Activated T-cell treated with anti-CD3 and anti-CD28 coated beads for 4 hours (primary cell): ENCODE measurements at regions not wholly inside any gene's neighbourhood (a gene's known extent, or its start where the extent isn't known, plus 50 kb on each side); places are given as distances from the start of the nearest gene placed in this dataset.

Experiments
- DNase-seq: peaks from one replicate; pipeline ENCODE4 v3.0.0-alpha.2; 2020

DNA sequence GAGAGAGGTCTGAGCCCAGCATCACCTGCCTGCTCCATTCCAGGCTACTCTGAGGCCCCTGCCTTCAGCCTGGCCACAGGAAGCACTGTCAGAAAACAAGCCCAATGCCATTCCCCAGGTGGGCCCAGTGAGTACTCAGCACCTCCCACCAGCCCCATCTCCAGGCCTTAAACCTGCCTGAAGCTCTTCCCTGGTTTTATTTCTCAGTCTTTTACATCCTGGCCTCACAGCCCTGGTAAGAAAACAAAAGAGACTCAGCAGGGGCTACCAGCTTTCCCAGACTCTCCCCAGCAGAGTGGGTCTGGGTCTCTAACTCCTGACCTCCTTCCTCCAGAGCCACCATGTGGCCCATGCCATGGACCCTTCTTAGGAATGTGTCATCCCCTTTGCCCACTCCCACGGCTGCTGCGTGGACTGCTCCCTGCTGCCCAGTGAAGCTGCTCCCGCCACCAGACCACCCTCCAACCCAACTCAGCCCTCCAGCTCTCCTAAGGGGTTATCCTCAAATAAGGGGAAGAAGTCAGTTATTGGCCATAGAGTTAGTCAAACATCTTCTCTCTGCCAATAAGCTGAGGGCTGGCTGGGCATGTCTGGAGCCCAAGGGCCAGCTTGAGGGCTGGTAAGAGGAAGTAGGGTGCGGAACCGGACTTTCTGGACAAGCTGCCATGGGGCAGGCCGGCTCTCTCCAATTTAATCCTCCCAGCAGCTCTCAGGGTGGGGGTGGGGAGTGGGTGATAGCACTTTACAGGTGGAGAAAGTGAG is 116.7 kb upstream of the LINGO1 start:
- DNase-seq, result no peak

DNA sequence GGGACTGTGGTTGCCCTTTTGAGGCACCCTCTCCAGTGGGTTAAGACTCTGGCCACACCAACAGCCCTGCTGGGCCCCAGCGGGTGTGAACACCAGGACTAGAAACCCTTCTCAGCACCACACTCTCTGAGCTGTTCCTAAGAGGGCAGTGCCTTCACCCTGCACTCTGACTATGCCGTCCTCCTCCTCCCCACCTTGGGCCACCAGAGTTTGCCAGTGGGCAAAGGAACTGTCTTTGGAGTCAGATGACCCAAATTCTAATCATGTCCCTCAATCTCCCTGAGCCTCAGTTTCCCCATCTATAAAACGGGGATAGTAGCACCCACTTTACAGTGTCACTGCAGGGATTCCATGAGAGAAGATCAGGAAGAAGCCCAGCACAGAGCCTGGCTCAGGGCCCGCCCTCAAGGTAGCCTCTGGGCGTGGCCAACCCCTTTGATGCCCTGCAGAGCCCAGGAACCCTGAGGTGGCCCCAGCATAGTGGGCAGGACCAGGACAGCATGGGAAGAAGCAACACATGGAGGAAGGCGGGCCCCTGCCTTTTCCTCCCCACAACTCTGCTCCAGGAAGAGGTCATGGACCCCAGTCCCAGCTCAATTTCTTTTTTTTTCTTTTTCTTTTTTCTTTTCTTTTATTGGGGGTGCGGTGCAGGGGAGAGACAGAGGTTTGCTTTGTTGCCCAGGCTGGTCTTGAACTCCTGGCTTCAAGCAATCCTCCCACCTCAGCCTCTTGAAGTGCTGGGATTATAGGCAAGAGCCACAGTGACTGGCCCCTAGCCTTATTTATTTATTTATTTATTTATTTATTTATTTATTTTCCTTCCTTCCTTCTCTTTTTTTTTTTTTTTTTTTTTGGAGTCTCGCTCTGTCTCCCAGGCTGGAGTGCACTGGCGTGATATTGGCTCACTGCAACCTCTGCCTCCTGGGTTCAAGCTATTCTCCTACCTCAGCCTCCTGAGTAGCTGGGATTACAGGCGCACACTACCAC is 115.7 kb upstream of the LINGO1 start:
- DNase-seq, result no peak

DNA sequence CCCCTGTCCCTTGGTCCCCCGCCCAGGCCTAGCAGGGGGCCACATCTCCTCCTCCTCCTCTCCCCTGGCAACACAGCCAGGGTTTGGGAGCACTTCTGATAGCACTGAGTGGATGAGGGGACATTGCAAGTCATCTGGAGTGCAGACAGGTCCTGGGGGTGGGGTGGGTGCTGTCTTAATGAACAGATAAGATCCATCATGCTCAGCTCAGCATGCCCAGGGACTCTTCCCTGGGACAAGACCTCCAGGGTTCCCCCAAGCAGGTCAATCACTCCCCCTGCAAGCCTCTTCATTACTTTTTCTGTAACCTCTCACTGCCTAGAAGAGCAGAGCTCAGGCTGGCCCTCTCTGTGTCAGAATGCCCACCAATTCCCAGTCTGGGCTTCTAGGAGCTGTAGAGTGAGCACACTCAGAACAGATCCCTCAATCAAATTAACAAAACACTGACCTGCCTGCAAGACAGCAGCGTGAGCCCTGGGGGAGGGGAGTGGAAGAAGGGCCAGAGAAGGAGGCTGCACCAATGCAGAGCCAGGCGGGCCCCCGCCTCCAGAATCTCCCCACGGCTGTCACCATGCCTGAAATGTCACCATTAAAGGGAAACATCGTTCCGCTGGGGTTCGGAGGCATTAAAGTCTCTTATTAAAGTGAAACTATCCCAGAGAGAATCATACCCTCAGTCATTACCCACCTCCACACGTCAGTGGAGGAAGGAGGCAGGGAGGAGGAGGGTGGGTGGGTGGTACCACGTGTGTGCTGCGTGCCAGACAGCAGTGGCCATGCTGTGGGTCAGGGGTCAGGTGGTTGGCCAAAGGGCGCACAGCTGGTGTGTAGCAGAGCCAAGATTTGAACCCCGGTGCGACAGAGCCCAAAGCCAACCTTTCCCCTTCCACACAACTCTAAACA is 114.7 kb upstream of the LINGO1 start:
- DNase-seq, result no peak

DNA sequence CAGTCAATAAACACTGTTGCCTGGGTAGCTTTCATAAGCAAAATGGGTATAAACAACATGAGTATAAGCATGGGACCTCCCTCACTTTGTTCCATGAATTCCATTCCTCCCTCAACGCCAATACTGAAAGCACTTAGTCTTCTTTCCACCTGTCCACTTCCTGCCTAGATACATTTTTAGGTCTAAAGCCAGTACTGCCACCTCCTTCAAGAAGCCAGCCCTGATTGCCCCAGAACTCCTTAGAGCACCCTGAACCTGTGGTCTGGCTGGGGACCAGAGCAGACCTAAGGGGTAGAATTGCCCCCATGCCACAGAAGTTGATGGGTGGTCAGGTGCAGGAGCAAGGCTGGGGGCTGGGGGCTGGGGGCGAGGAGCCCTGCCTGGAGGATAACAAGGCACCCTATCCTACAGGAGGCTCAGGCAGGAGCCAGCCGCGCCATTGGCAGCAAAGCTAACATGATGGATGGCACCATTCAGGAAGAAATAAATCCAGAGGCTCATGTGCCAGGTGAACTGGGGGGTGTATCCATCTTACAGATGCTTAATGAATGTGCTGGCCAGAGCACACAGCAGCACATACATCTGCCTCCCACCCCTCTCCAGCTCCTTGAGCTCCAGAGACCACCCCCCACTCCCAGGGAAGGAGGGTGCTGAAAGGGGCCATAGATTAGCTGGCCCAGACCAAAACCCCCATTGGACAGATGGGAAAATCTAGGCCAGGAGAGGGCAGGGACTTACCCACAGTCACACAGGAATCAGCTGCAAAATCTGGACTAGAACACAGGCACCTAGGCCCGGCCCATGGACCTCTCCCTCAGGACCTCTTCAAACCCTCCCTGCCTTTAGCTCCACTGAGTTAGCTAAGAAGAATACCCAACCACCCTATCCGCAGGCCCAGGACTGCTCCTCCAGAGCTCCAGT is 113.8 kb upstream of the LINGO1 start:
- DNase-seq, result no peak

DNA sequence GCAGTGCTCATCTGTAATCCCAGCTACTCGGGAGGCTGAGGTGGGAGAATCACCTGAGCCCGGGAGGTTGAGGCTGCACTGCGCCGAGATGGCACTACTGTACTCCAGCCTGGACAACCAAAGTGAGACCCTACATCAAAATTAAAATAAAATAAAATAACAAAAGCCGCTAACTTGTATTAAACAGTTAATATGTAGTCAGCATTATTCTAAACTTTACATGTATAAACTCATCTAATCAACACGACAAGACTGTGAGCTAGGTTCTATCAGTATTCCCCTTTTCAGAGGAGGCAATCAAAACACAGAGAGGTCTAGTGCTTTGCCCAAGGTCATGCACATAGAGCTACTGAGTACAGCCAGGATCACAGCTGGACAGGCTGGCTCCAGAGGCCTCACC is 111.7 kb upstream of the LINGO1 start:
- no peak for DNase-seq

DNA sequence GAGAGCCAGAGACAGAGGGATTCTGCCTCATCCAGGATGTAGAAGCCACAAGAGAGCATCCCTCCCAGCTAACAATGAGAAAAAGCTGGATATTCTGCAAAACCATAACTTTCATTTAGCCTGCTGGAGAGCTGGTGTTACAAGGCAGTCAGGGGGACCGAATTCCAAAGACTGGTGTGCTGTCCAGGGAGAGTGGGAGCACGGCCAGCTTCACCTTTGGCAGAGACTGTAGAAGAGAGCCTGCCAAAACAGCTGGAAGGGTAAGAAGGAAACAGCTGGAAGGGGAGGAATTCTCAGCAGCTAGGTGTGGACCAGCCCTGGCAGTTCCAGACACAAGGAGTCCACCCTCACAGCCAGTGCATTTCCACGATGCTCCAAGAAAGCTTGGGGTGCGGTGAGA is 109.9 kb upstream of the LINGO1 start:
- no peak for DNase-seq

DNA sequence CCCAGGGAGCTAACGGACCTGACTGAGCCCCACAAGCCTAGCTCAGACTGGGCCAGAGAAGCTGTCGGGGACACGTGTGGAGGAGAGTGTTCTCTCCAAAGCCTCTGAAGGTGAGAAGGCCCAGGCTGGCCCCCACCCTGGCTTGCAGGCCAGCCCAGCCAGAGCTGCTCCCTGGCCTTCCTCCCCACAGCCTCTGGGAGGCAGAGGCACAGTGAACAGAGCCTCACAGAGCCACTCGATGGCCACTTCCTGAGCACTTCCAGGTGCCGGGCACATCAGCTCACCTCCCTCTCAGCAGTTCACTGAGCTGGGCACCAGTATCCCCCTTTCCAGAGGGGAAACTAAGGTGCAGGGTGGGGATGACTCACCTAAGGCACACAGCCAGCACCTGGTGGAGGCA is 109.4 kb upstream of the LINGO1 start:
- no peak for DNase-seq

DNA sequence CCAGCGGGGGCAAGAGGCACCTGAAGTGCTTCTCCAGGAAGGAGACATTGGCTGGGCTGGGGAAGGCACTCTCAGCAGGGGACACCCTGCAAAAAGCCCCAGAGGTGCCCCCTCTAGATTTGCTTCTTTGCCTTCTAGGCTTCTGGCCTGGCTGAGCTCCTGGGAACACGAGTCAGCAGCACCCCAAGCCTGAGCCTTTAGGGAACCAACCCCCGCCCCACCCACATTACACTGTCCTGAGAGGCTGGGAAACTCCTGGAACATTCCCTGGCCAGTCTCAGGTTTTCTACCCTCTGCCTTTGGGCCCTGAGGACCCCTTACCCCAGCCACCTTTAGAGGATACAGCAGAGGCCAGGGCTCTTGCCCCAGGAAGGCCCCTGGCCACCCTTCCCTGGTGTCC is 108.4 kb upstream of the LINGO1 start:
- no peak for DNase-seq

DNA sequence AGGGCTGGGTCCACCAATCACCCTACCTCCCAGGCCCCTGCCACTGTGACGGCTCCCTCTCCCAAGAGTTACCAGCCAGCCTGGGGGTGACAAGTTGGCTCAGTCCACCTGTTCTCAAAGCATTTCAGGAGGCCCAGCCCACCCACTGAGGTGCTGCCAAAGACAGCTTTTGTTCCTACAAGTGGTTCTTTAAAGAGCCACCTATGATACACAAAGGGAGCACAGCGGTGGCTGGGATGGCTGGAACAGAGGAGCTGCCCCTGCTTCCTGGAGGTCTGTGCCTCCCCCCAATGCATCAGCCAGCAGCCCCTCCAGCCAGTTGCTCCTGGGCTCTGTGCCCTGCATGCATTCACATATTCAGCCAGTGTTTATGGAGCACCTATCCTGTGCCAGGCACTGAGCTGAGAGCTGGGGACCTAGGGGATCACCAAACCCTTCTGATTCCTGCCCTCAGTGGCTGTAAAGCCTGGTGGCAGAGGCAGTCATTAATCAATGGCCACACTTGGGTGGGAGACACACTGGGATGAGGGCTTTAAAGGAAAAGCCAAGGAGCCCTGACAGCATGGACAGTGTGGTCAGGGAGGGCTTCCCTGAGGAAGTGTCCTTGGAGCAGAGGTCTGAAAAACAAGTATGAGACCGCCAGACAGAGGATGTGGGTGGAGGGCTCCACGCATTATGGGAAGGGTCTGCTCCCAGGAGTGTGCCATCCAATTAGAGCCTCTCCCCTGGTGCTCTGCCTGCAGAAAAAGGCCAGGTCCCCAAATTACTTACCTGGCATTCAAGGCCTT is 107.1 kb upstream of the LINGO1 start:
- no peak for DNase-seq

DNA sequence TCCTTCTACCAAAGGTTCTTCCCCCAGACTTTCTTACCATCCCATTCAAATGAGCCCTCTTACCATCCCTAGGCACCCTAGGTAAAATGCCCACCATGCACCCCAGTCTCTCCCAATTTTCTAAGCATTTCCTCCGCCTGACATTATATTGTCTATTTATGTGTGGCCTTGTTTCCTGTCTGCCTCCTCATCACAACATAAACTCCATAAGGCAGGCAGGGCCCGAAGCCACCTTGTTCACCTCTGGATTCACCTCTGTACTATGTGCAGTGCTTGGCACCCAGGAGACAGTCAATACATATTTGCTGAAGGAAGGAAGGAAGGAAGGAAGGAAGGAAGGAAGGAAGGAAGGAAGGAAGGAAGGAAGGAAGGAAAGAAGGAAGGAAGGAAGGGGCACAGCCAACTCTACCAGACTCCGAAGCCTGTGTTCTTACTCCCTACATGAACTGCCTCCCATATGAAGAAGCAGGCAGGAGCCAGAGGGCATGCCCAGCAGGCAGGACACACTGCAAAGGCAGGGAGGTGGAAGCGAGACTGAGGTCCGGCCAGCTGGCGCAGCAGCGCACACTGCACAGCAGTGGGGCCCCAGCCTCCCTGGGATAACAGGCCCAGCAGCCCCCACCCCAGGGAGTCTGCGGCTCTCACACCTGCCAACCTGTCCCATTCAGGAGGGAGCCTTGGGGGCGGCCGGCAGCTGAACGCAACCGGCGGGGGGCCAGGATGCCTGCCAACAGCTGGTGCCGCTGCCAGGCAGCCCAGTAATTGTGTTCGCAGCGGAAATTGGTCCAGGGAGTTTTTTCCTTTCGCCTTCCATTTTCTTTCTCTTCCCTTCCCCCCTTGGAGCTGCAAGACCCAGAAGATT is 106.0 kb upstream of the LINGO1 start:
- no peak for DNase-seq

DNA sequence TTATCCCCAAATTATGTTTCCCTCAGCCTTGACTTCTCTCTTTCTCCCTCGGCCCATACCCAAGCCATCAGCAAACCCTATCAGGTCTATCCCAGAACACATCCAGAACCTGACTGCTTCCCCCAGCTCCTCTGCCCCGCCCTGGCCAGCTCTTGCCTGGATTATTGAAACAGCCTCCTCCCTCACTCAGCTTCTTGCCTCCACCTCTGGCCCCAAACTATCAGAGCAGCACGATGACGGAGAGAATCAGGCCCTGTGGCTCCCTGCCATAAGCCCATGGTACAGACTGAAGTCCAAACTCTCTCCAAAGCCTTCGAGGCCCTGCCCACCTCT is 105.3 kb upstream of the LINGO1 start:
- DNase-seq, result no peak

DNA sequence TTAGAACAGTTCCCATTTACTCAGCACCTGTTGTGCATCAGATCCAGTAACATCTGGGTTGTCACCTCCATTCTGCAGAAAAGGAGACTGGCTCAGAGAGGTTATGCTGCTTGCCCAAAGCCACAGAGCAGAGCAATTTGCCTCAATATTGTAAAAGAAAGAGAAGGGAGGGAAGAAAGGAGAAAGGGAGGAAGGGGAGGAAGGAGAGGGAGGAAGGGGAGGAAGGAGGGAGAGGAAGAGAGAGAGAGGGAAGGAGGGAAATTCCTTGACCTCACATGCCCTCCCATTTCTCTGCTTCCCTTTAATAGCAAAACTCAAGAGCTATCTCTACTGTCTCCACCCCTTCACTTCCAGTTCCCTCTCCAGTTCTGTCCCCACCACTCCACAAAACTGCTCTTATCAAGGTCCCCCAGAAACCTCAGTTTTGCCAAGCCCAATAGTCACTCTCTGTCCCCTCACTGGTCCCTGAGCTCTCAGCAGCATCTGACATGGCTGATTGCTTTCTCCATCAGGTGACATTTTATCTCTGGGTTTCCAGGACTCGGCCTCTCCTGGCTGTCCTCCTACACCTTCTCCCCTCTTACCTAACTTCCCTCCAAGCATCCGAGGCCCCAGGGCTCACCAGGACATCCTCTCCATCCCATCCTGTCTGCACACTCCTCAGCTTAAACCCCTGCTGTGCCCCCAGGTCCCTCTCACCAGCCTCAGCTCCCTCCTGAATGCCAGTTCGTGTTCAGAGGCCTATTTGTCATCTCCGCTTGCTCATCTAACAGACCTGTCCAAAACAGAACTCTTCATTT is 104.7 kb upstream of the LINGO1 start:
- DNase-seq, result no peak

DNA sequence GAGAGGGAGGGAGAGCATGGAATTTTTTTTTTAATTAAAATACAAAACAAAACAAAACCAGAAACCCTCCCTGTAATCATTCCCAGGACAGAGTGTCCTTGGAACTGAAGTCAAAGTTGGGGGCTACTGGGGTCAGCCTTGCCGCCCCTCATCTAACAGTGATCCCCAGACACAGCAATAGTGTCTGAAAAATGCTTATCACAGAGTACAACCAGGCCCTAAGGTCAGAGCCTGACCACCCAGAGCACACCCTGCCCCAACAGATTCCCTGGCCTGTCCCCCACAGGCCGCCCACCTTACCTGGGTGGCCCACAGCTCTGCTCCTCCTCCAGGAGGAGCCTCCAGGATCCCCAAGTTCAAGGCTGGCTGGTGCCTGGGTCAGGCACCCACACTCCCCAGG is 101.6 kb upstream of the LINGO1 start:
- no peak for DNase-seq

DNA sequence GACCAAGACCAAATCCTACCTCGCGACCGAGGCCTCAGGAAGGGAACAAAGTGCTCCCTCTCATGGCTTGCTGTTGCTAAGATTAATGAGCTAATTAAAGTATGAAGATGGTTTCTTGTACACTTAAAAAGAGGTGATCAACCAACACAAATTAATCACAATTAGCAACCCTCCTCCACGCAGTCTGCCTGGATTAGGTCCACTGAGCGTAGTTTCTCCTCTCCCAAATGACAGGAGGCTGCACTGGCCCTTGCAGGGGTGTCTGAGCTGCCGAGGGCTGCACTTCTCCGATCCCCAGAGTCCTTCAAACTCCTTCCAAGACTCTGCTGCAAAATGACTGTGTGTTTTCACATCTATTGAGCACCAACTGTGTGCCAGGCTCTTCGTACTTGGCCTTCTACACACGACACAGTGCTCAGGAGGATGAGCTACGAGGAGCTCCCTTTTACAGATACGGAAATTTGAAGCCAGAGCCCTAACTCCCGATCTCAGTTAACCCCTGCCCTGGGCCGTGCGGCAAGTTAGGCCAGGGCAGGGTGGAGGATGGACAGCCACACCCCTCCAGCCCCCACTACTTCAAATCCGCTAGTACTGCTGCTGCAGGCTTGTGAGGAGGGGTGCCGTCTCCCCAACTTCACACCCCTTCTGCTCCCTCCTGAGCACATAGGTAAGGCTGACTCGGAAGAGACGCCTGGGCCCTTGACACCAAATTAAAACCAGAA is 101.0 kb upstream of the LINGO1 start:
- no peak for DNase-seq

DNA sequence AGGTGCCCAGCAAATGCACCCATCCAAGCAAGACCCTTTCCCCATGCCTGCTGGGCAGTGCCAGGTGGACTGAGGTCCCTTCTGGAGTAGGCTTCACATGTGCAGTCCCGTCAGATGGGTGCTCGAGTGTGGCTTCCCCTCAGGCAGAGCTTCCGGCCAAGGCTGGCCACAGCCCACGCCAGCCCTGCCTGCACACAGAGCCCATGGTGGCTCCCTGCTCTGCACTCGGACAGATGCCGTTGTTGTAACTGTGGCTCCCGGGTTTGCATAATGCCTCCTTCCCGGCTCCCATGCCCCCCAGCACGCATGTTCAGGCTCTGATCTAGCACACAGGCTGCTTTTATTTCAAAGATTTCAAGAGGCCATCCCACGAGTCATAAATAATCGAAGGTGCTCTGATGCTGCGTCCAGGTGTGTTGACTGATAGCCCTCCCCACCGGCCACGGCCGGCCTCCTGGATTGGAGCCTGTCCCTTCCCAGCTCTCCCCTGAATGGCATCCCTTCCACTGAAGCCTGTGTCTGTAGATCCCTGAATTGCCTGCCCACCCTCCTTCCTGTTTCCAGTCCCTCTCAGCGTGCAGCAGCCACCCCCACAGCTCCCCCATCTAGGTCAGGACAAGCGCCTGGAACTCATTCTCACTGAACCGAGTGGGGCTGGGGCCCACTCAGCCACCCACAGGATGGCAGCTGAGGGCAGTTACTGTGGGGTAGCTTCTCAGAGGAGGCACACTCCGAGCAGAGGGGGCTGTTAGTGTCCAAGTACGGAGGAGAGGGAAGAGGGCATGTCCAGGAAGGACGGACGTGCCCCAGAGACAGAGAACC is 100.0 kb upstream of the LINGO1 start:
- no peak for DNase-seq

DNA sequence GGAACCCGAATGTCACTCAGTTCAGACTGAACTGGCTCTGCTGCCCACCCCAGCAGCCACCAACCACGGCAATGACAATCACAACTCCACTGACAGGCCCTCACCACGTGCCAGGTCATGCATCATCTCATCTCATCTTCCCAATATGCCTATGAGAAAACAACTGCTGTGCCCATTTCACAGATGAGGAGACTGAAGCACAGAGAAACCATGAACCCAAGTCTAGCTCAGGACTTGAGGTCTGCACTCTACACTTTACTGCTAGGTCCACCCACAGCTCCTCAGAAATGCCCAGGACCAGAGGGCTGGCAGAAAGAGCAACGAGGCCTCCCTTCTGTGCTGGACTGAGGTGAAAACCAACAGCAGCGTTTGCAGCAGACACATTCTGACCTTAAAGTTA is 99.2 kb upstream of the LINGO1 start:
- DNase-seq, result no peak

DNA sequence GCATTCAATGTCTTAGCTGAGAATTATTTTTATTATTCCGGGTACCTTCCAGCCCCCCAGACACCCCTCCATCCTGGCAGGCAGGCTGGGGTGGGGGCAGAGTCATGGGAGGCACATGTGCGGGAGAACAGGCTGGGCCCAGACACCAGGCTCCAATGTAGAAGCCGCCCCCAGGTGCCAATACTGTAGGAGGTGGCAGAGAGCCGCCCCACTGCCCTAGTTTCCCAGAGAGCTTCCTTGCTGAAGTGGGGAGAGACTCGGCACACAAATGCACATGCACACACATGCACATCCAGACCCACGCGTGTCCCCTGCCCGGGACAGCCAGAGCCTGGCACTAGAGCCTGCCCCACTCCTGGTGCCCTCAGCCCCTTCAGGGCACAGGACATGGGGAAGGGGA is 98.4 kb upstream of the LINGO1 start:
- DNase-seq, result no peak
